Testis (tissue), 2 donors: ENCODE measurements at regions not wholly inside any gene's neighbourhood (a gene's known extent, or its start where the extent isn't known, plus 50 kb on each side); places are given as distances from the start of the nearest gene placed in this dataset.

Experiments used
- CTCF ChIP-seq, 3 experiments: fragments of 450-650 bp in 2 of 3; fragments of 200-600 bp in 1 of 3; sonication (generic) in 1 of 3; IDR thresholded peaks; one replicate each; pipeline ENCODE4 v1.5.1; 2016 to 2019; ENCODE audit warnings: antibody characterized with exemption in 3 of 3, mild to moderate bottlenecking in 2 of 3, moderate library complexity in 1 of 3
- POLR2A ChIP-seq: fragments of 450-650 bp; IDR thresholded peaks from one replicate; pipeline ENCODE4 v1.6.1; 2017; ENCODE audit warnings: antibody characterized with exemption, mild to moderate bottlenecking, moderate library complexity

GRCh38 chr9:17986595-17986994 is 407.7 kb downstream of the SH3GL2 start:
- TF ChIP-seq CTCF (IDR thresholded peaks at IDR 0.05): no peak
- no peak for TF ChIP-seq POLR2A
